ENCODE measurements at regions not wholly inside any gene's neighbourhood (a gene's known extent, or its start where the extent isn't known, plus 50 kb on each side); places are given as distances from the start of the nearest gene placed in this dataset.
"Not testable (repeated sequence)": the region's sequence is repeated elsewhere in the genome, so short reads cannot be mapped to it uniquely, and the experiment has no call there.

GRCh38 chr2:185585165-185585564 lies 153.4 kb upstream of the FSIP2 start:
- not testable (repeated sequence) for TF ChIP-seq CTCF, POLR2A (IDR thresholded peaks at IDR 0.05)

All from upper lobe of left lung (tissue), 4 donors.